ENCODE measurements at regions not wholly inside any gene's neighbourhood (a gene's known extent, or its start where the extent isn't known, plus 50 kb on each side); places are given as distances from the start of the nearest gene placed in this dataset.

GRCh38 chr11:34564406-34564805 is 50.8 kb upstream of the ELF5 start:
- no peak overlapping the region for H3K4me2 ChIP-seq (ENCODE audit: unreplicated experiment)
- 73 to 88% methylated on average over 3 of the region's 3 CpGs for WGBS, 2 experiments (ENCODE audit: low coverage in 1 of 2, low lambda C conversion rate in 2 of 2, missing lambda C conversion rate in 2 of 2)
- H3K9ac ChIP-seq, result no peak overlapping the region
- H3F3A ChIP-seq (ENCODE audit: insufficient read depth), result no peaks in the 10 kb centered on the region
- TF ChIP-seq EZH2phosphoT487 (IDR thresholded peaks at IDR 0.05; ENCODE audit: insufficient read depth, low read depth) (no peak), EZH2 (IDR thresholded peaks at IDR 0.05; ENCODE audit: insufficient read depth, poor library complexity, severe bottlenecking) (no peak)
- peaks cover 10% of the 10 kb centered on the region; the same call in 1 of the 2 replicates for H3K27me3 ChIP-seq (replicated peaks; ENCODE audit: insufficient read depth)
- H3K36me3 ChIP-seq (ENCODE audit: low read depth), result no peaks in the 10 kb centered on the region
- 0 out of 2 replicates have a peak overlapping the region, but pooled peaks have one; percentile 13 for H2AFZ ChIP-seq
- no peaks in the 10 kb centered on the region for H3K79me2 ChIP-seq (ENCODE audit: insufficient read depth)
- no peaks in the 10 kb centered on the region for H3K9me3 ChIP-seq (ENCODE audit: low read depth)
- H3K4me1 ChIP-seq (ENCODE audit: insufficient read depth), result peaks cover 13% of the 10 kb centered on the region
- no peaks in the 10 kb centered on the region for H3K9me2 ChIP-seq (ENCODE audit: insufficient read depth)
- H3K27ac ChIP-seq, result no peak overlapping the region
- peak; percentile 58 for DNase-seq
- in situ Hi-C loops (cut with MboI), result no loop called here
- H4K20me1 ChIP-seq (ENCODE audit: insufficient read depth), result no peaks in the 10 kb centered on the region
- H3K4me3 ChIP-seq, result no peak overlapping the region

- Histone ChIP-seq H3K36me3 (ENCODE audit: low read depth) (no peaks in the 10 kb centered on the region), H3K9ac (no peak overlapping the region), H4K20me1 (ENCODE audit: insufficient read depth) (no peaks in the 10 kb centered on the region), H3K9me3 (ENCODE audit: low read depth) (no peaks in the 10 kb centered on the region), H3K27me3 (replicated peaks; ENCODE audit: insufficient read depth) (peaks cover 8% of the 10 kb centered on the region; the same call in 1 of the 2 replicates), H3K79me2 (ENCODE audit: insufficient read depth) (no peaks in the 10 kb centered on the region), H3K4me1 (ENCODE audit: insufficient read depth) (peaks cover 13% of the 10 kb centered on the region), H3K9me2 (ENCODE audit: insufficient read depth) (no peaks in the 10 kb centered on the region), H3K27ac (no peak overlapping the region), H3K4me3 (no peak overlapping the region), H3F3A (ENCODE audit: insufficient read depth) (no peaks in the 10 kb centered on the region), H3K4me2 (ENCODE audit: unreplicated experiment) (no peak overlapping the region), H2AFZ (0 out of 2 replicates have a peak overlapping the region, but pooled peaks have one; percentile 13)
- TF ChIP-seq EZH2phosphoT487 (IDR thresholded peaks at IDR 0.05; ENCODE audit: insufficient read depth, low read depth), result no peak
- no peak for TF ChIP-seq EZH2 (IDR thresholded peaks at IDR 0.05; ENCODE audit: insufficient read depth, poor library complexity, severe bottlenecking)
- in situ Hi-C loops (cut with MboI), result no loop called here
- DNase-seq, result no peak
- 5 to 13% methylated on average over 2 of the region's 2 CpGs for WGBS, 2 experiments (ENCODE audit: low coverage in 1 of 2, low lambda C conversion rate in 2 of 2, missing lambda C conversion rate in 2 of 2)
These were observed 51.2 kb upstream of the ELF5 start for GRCh38 chr11:34564807-34565241.

GRCh38 chr11:34565417-34566207 is 52.0 kb upstream of the ELF5 start:
- WGBS, 2 experiments (ENCODE audit: low coverage in 1 of 2, low lambda C conversion rate in 2 of 2, missing lambda C conversion rate in 2 of 2), result 69 to 76% methylated on average over 2 of the region's 2 CpGs

GRCh38 chr11:34566208-34566551 is 52.6 kb upstream of the ELF5 start:
- Histone ChIP-seq H3F3A (ENCODE audit: insufficient read depth) (no peaks in the 10 kb centered on the region), H3K4me2 (ENCODE audit: unreplicated experiment) (no peak overlapping the region), H3K4me1 (ENCODE audit: insufficient read depth) (peaks cover 13% of the 10 kb centered on the region), H3K27me3 (replicated peaks; ENCODE audit: insufficient read depth) (peaks cover 3% of the 10 kb centered on the region; the same call in 1 of the 2 replicates), H4K20me1 (ENCODE audit: insufficient read depth) (no peaks in the 10 kb centered on the region), H3K36me3 (ENCODE audit: low read depth) (no peaks in the 10 kb centered on the region), H2AFZ (no peak overlapping the region), H3K9me3 (ENCODE audit: low read depth) (no peaks in the 10 kb centered on the region), H3K9ac (no peak overlapping the region), H3K27ac (no peak overlapping the region), H3K4me3 (no peak overlapping the region), H3K9me2 (ENCODE audit: insufficient read depth) (no peaks in the 10 kb centered on the region), H3K79me2 (ENCODE audit: insufficient read depth) (no peaks in the 10 kb centered on the region)
- in situ Hi-C loops (cut with MboI), result no loop called here
- DNase-seq, result no peak
- WGBS, 2 experiments (ENCODE audit: low coverage in 1 of 2, low lambda C conversion rate in 2 of 2, missing lambda C conversion rate in 2 of 2), result 72 to 74% methylated on average over 3 of the region's 3 CpGs
- TF ChIP-seq EZH2 (IDR thresholded peaks at IDR 0.05; ENCODE audit: insufficient read depth, poor library complexity, severe bottlenecking) (no peak), EZH2phosphoT487 (IDR thresholded peaks at IDR 0.05; ENCODE audit: insufficient read depth, low read depth) (no peak)

More at GRCh38 chr11:34565417-34566207, 52.0 kb upstream of the ELF5 start:
- no peaks in the 10 kb centered on the region for H3K79me2 ChIP-seq (ENCODE audit: insufficient read depth)
- H3K27me3 ChIP-seq (replicated peaks; ENCODE audit: insufficient read depth), result peaks cover 3% of the 10 kb centered on the region; the same call in 1 of the 2 replicates
- H3F3A ChIP-seq (ENCODE audit: insufficient read depth), result no peaks in the 10 kb centered on the region
- in situ Hi-C loops (cut with MboI), result no loop called here
- TF ChIP-seq EZH2 (IDR thresholded peaks at IDR 0.05; ENCODE audit: insufficient read depth, poor library complexity, severe bottlenecking) (no peak), EZH2phosphoT487 (IDR thresholded peaks at IDR 0.05; ENCODE audit: insufficient read depth, low read depth) (no peak)
- H3K4me2 ChIP-seq (ENCODE audit: unreplicated experiment), result no peak overlapping the region
- no peaks in the 10 kb centered on the region for H4K20me1 ChIP-seq (ENCODE audit: insufficient read depth)
- H3K9me2 ChIP-seq (ENCODE audit: insufficient read depth), result no peaks in the 10 kb centered on the region
- peaks cover 13% of the 10 kb centered on the region for H3K4me1 ChIP-seq (ENCODE audit: insufficient read depth)
- H3K9ac ChIP-seq, result no peak overlapping the region
- no peaks in the 10 kb centered on the region for H3K36me3 ChIP-seq (ENCODE audit: low read depth)
- H3K9me3 ChIP-seq (ENCODE audit: low read depth), result no peaks in the 10 kb centered on the region
- no peak for DNase-seq
- no peak overlapping the region for H3K27ac ChIP-seq
- no peak overlapping the region for H3K4me3 ChIP-seq
- no peak overlapping the region for H2AFZ ChIP-seq
